ENCODE measurements at regions not wholly inside any gene's neighbourhood (a gene's known extent, or its start where the extent isn't known, plus 50 kb on each side); places are given as distances from the start of the nearest gene placed in this dataset.

DNA sequence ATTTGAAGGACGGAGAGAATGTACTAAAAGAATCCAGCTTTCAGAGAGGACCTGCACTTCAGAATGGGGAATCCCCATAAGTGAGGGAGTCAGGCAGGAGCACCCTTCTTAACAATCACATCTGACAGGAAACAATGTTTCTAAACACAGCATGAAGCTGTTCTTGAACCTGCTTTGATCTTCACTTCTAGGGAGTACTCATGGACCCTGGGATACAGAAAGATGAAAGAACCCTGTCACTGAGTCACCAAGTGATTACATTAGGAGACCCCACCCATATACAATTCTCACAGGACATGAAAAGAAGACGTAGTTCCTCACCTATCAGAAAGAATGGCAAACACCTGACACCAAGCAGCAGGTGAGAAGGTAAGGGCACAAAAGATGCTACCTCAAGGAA is 296.9 kb upstream of the ZC3H12C start:
- no peaks in the 10 kb centered on the region for H3K27me3 ChIP-seq
- intact Hi-C loops (cut with DNase I), result no loop called here
- no peak overlapping the region for H3K27ac ChIP-seq
- no peaks in the 10 kb centered on the region for H3K4me1 ChIP-seq
- no peak overlapping the region for H3K4me3 ChIP-seq
- no peaks in the 10 kb centered on the region for H3K36me3 ChIP-seq
- H3K9me3 ChIP-seq, result no peaks in the 10 kb centered on the region
- DNase-seq (ENCODE audit: extremely low spot score in 2 of 2), result no peak
- TF ChIP-seq POLR2AphosphoS5 (IDR thresholded peaks at IDR 0.05; ENCODE audit: insufficient read depth in 1 of 2, low read depth in 1 of 2) (no peak), POLR2A (IDR thresholded peaks at IDR 0.05) (no peak)
- TF ChIP-seq, protein P1, sequence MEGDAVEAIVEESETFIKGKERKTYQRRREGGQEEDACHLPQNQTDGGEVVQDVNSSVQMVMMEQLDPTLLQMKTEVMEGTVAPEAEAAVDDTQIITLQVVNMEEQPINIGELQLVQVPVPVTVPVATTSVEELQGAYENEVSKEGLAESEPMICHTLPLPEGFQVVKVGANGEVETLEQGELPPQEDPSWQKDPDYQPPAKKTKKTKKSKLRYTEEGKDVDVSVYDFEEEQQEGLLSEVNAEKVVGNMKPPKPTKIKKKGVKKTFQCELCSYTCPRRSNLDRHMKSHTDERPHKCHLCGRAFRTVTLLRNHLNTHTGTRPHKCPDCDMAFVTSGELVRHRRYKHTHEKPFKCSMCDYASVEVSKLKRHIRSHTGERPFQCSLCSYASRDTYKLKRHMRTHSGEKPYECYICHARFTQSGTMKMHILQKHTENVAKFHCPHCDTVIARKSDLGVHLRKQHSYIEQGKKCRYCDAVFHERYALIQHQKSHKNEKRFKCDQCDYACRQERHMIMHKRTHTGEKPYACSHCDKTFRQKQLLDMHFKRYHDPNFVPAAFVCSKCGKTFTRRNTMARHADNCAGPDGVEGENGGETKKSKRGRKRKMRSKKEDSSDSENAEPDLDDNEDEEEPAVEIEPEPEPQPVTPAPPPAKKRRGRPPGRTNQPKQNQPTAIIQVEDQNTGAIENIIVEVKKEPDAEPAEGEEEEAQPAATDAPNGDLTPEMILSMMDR (IDR thresholded peaks at IDR 0.05), result no peak

DNA sequence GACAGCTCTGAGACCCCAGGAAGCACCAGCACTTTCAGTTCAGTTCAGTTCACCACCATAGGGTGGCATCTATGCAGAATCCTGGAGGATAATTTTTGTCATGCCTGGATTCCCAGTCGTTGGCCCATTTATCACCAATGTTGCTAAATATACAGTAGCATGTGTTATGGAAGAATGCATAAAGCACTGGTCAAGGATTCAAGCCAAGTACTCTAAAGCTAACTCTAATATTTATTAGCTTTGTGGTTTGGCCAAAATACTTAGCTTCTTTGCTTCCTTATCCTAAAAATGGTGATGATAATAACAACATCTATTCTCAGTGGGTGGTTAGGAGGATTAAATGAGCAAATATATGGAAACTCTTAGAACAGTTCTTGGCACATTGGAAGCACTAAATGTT is 294.7 kb upstream of the ZC3H12C start:
- no peaks in the 10 kb centered on the region for H3K36me3 ChIP-seq
- DNase-seq (ENCODE audit: extremely low spot score in 2 of 2), result no peak
- intact Hi-C loops (cut with DNase I), result no loop called here
- no peaks in the 10 kb centered on the region for H3K9me3 ChIP-seq
- H3K27me3 ChIP-seq, result no peaks in the 10 kb centered on the region
- no peak for TF ChIP-seq POLR2A (IDR thresholded peaks at IDR 0.05)
- TF ChIP-seq POLR2AphosphoS5 (IDR thresholded peaks at IDR 0.05; ENCODE audit: insufficient read depth in 1 of 2, low read depth in 1 of 2), result no peak
- TF ChIP-seq, protein P1 (IDR thresholded peaks at IDR 0.05), result no peak
- H3K4me1 ChIP-seq, result no peaks in the 10 kb centered on the region
- H3K4me3 ChIP-seq, result no peak overlapping the region
- H3K27ac ChIP-seq, result no peak overlapping the region

DNA sequence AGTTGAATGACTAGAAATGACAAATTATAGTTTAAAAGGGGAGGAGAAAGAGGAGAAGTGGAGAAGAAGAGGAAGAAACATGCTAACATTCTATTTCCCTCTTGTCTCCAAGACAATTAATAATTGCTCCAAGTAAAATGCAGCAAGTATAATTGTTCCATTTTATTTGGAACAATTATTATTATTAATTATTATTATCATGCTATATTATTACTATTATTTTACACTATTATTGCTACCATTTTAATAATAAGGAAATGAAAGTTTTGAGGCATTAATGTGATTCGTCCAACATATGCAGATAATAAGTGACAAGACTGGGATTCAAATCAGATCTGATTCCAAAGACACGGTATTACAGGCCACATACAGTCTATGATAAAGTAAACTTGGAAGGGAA is 293.6 kb upstream of the ZC3H12C start:
- H3K36me3 ChIP-seq, result no peaks in the 10 kb centered on the region
- no peaks in the 10 kb centered on the region for H3K9me3 ChIP-seq
- H3K4me1 ChIP-seq, result no peaks in the 10 kb centered on the region
- H3K27me3 ChIP-seq, result no peaks in the 10 kb centered on the region
- no peak overlapping the region for H3K27ac ChIP-seq
- TF ChIP-seq POLR2AphosphoS5 (IDR thresholded peaks at IDR 0.05; ENCODE audit: insufficient read depth in 1 of 2, low read depth in 1 of 2) (no peak), POLR2A (IDR thresholded peaks at IDR 0.05) (no peak)
- TF ChIP-seq, protein P1 (IDR thresholded peaks at IDR 0.05), result no peak
- H3K4me3 ChIP-seq, result no peak overlapping the region
- intact Hi-C loops (cut with DNase I), result no loop called here
- no peak for DNase-seq (ENCODE audit: extremely low spot score in 2 of 2)

- intact Hi-C loops (cut with DNase I), result no loop called here
- no peaks in the 10 kb centered on the region for H3K4me1 ChIP-seq
Measured at GRCh38 chr11:109804911-109805310, 288.3 kb upstream of the ZC3H12C start.

GRCh38 chr11:109806205-109806604 is 287.0 kb upstream of the ZC3H12C start:
- TF ChIP-seq, protein P1 (IDR thresholded peaks at IDR 0.05), result no peak
- no peak for TF ChIP-seq POLR2AphosphoS5 (IDR thresholded peaks at IDR 0.05; ENCODE audit: insufficient read depth in 1 of 2, low read depth in 1 of 2)
- no peak for TF ChIP-seq POLR2A (IDR thresholded peaks at IDR 0.05)
- Histone ChIP-seq H3K27me3 (no peaks in the 10 kb centered on the region), H3K4me1 (no peaks in the 10 kb centered on the region), H3K9me3 (no peaks in the 10 kb centered on the region), H3K27ac (no peak overlapping the region), H3K36me3 (no peaks in the 10 kb centered on the region), H3K4me3 (no peak overlapping the region)
- intact Hi-C loops (cut with DNase I), result no loop called here
- no peak for DNase-seq (ENCODE audit: extremely low spot score in 2 of 2)

More at GRCh38 chr11:109804911-109805310, 288.3 kb upstream of the ZC3H12C start:
- no peaks in the 10 kb centered on the region for H3K27me3 ChIP-seq
- DNase-seq (ENCODE audit: extremely low spot score in 2 of 2), result no peak
- H3K9me3 ChIP-seq, result no peaks in the 10 kb centered on the region
- H3K36me3 ChIP-seq, result no peaks in the 10 kb centered on the region
- no peak overlapping the region for H3K27ac ChIP-seq
- no peak overlapping the region for H3K4me3 ChIP-seq
- TF ChIP-seq POLR2A (IDR thresholded peaks at IDR 0.05) (no peak), POLR2AphosphoS5 (IDR thresholded peaks at IDR 0.05; ENCODE audit: insufficient read depth in 1 of 2, low read depth in 1 of 2) (no peak)
- TF ChIP-seq, protein P1 (IDR thresholded peaks at IDR 0.05), result no peak
